ENCODE measurements at regions not wholly inside any gene's neighbourhood (a gene's known extent, or its start where the extent isn't known, plus 50 kb on each side); places are given as distances from the start of the nearest gene placed in this dataset.

- H2AFZ ChIP-seq (ENCODE audit: control insufficient read depth, low read length), result no peak overlapping the region
- no peaks in the 10 kb centered on the region for H4K20me1 ChIP-seq (ENCODE audit: control insufficient read depth, extremely low read depth, insufficient read depth, low read length)
- dilution Hi-C loops (cut with MboI; ENCODE audit: extremely low pct_ligation_motif_present, low sequenced_read_pairs), result no loop called here
- no peak overlapping the region for H3K9ac ChIP-seq (ENCODE audit: control insufficient read depth, extremely low read depth, insufficient read depth, low read length)
- no peaks in the 10 kb centered on the region for H3K79me2 ChIP-seq (ENCODE audit: control insufficient read depth, insufficient read depth, low read length)
- no peaks in the 10 kb centered on the region for H3K9me1 ChIP-seq (ENCODE audit: control insufficient read depth, extremely low read depth, insufficient read depth, low read length)
- TF ChIP-seq EZH2 (IDR thresholded peaks at IDR 0.05; ENCODE audit: low read length), result no peak
- no peaks in the 10 kb centered on the region for H3K9me3 ChIP-seq (ENCODE audit: control insufficient read depth, low read depth, low read length)
- no peaks in the 10 kb centered on the region for H3K27me3 ChIP-seq (ENCODE audit: control insufficient read depth, extremely low read depth, insufficient read depth, low read length)
- no peak overlapping the region for H3K4me3 ChIP-seq (ENCODE audit: control insufficient read depth in 2 of 3, extremely low read depth in 1 of 3, insufficient read depth in 2 of 3, low read depth in 1 of 3, low read length in 3 of 3)
- H3K27ac ChIP-seq (ENCODE audit: control insufficient read depth, insufficient read depth, low read length), result no peak overlapping the region
- no peak for DNase-seq (ENCODE audit: low read depth, low spot score)
- FAIRE-seq, result no peak
- no peaks in the 10 kb centered on the region for H3K4me1 ChIP-seq (ENCODE audit: control insufficient read depth, extremely low read depth, insufficient read depth, low read length)
- no peaks in the 10 kb centered on the region for H3K36me3 ChIP-seq (ENCODE audit: control insufficient read depth in 2 of 2, extremely low read depth in 1 of 2, insufficient read depth in 2 of 2, low read length in 2 of 2)
- H3K4me2 ChIP-seq (ENCODE audit: control insufficient read depth, extremely low read depth, insufficient read depth, low read depth, low read length), result no peak overlapping the region
Observed at GRCh38 chrX:53795576-53795975, 109.1 kb upstream of the HUWE1 start.

- H3K9me3 ChIP-seq (ENCODE audit: control insufficient read depth, low read depth, low read length), result no peaks in the 10 kb centered on the region
- TF ChIP-seq CTCF (optimal IDR thresholded peaks at IDR 0.05 in 1 of 3, IDR thresholded peaks at IDR 0.05 in 1 of 3, conservative IDR thresholded peaks at IDR 0.05 in 1 of 3; ENCODE audit: extremely low read depth in 1 of 3, insufficient read depth in 2 of 3, low read length in 3 of 3) (no peak), EZH2 (IDR thresholded peaks at IDR 0.05; ENCODE audit: low read length) (no peak)
- no peak for FAIRE-seq
- no peak overlapping the region for H2AFZ ChIP-seq (ENCODE audit: control insufficient read depth, low read length)
- no peaks in the 10 kb centered on the region for H3K27me3 ChIP-seq (ENCODE audit: control insufficient read depth, extremely low read depth, insufficient read depth, low read length)
- no peaks in the 10 kb centered on the region for H3K36me3 ChIP-seq (ENCODE audit: control insufficient read depth in 2 of 2, extremely low read depth in 1 of 2, insufficient read depth in 2 of 2, low read length in 2 of 2)
- no peaks in the 10 kb centered on the region for H3K9me1 ChIP-seq (ENCODE audit: control insufficient read depth, extremely low read depth, insufficient read depth, low read length)
- dilution Hi-C loops (cut with MboI; ENCODE audit: extremely low pct_ligation_motif_present, low sequenced_read_pairs), result no loop called here
- no peak overlapping the region for H3K4me3 ChIP-seq (ENCODE audit: control insufficient read depth in 2 of 3, extremely low read depth in 1 of 3, insufficient read depth in 2 of 3, low read depth in 1 of 3, low read length in 3 of 3)
- no peaks in the 10 kb centered on the region for H4K20me1 ChIP-seq (ENCODE audit: control insufficient read depth, extremely low read depth, insufficient read depth, low read length)
- no peak overlapping the region for H3K27ac ChIP-seq (ENCODE audit: control insufficient read depth, insufficient read depth, low read length)
- no peaks in the 10 kb centered on the region for H3K79me2 ChIP-seq (ENCODE audit: control insufficient read depth, insufficient read depth, low read length)
- H3K4me2 ChIP-seq (ENCODE audit: control insufficient read depth, extremely low read depth, insufficient read depth, low read depth, low read length), result no peak overlapping the region
- H3K4me1 ChIP-seq (ENCODE audit: control insufficient read depth, extremely low read depth, insufficient read depth, low read length), result no peaks in the 10 kb centered on the region
- no peak for DNase-seq (ENCODE audit: low read depth, low spot score)
- H3K9ac ChIP-seq (ENCODE audit: control insufficient read depth, extremely low read depth, insufficient read depth, low read length), result no peak overlapping the region
Observed at GRCh38 chrX:53794181-53794580, 107.7 kb upstream of the HUWE1 start.

GRCh38 chrX:53768865-53769264 is 82.3 kb upstream of the HUWE1 start:
- Histone ChIP-seq H3K4me3 (ENCODE audit: control insufficient read depth in 2 of 3, extremely low read depth in 1 of 3, insufficient read depth in 2 of 3, low read depth in 1 of 3, low read length in 3 of 3) (no peak overlapping the region), H4K20me1 (ENCODE audit: control insufficient read depth, extremely low read depth, insufficient read depth, low read length) (no peaks in the 10 kb centered on the region), H3K9ac (ENCODE audit: control insufficient read depth, extremely low read depth, insufficient read depth, low read length) (no peak overlapping the region), H3K9me3 (ENCODE audit: control insufficient read depth, low read depth, low read length) (no peaks in the 10 kb centered on the region), H3K79me2 (ENCODE audit: control insufficient read depth, insufficient read depth, low read length) (no peaks in the 10 kb centered on the region), H3K27me3 (ENCODE audit: control insufficient read depth, extremely low read depth, insufficient read depth, low read length) (peaks cover 6% of the 10 kb centered on the region), H3K4me1 (ENCODE audit: control insufficient read depth, extremely low read depth, insufficient read depth, low read length) (no peaks in the 10 kb centered on the region), H3K9me1 (ENCODE audit: control insufficient read depth, extremely low read depth, insufficient read depth, low read length) (no peaks in the 10 kb centered on the region), H2AFZ (ENCODE audit: control insufficient read depth, low read length) (no peak overlapping the region), H3K36me3 (ENCODE audit: control insufficient read depth in 2 of 2, extremely low read depth in 1 of 2, insufficient read depth in 2 of 2, low read length in 2 of 2) (no peaks in the 10 kb centered on the region), H3K27ac (ENCODE audit: control insufficient read depth, insufficient read depth, low read length) (no peak overlapping the region), H3K4me2 (ENCODE audit: control insufficient read depth, extremely low read depth, insufficient read depth, low read depth, low read length) (no peak overlapping the region)
- no peak for FAIRE-seq
- TF ChIP-seq EZH2 (IDR thresholded peaks at IDR 0.05; ENCODE audit: low read length), result no peak
- no peak for TF ChIP-seq CTCF (optimal IDR thresholded peaks at IDR 0.05 in 1 of 3, IDR thresholded peaks at IDR 0.05 in 1 of 3, conservative IDR thresholded peaks at IDR 0.05 in 1 of 3; ENCODE audit: extremely low read depth in 1 of 3, insufficient read depth in 2 of 3, low read length in 3 of 3)
- dilution Hi-C loops (cut with MboI; ENCODE audit: extremely low pct_ligation_motif_present, low sequenced_read_pairs), result no loop called here
- no peak for DNase-seq (ENCODE audit: low read depth, low spot score)

Data from keratinocyte (primary cell).